ENCODE measurements at regions not wholly inside any gene's neighbourhood (a gene's known extent, or its start where the extent isn't known, plus 50 kb on each side); places are given as distances from the start of the nearest gene placed in this dataset.

DNA sequence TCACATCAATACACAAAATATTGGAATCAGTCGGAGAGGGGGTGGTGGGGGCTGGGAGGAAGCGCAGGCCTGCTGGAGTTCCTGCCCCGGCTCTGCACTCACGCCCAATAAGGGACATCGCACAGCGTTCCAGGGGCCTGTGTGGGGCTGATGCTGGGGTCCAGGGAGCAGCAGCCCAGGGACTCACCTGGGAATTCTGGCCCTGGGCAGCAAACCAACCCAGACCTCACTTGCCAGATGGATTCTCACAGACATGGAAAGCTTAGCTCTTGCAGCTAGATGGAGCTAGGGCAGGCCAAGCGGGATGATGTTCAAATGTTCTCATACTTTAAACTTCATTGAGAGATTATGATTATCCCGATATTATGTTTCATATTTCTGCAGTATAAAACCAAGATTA, 266.6 kb upstream of the TANK start:
- ChIA-PET POLR2A (no interaction called here), CTCF (no interaction called here)
- in situ Hi-C loops (cut with HindIII; ENCODE audit: low pct_unique_long_range_greater_than_20kb, low sequenced_read_pairs) (no loop called here), intact Hi-C loops (cut with micrococcal nuclease; ENCODE audit: unreplicated experiment) (no loop called here)
- BruUV-seq (replicated peaks): no TSS peak
- Histone ChIP-seq H3K4me3 (ENCODE audit: low read depth in 2 of 2, low read length in 2 of 2) (no peak overlapping the region), H3K9me3 (ENCODE audit: control insufficient read depth, insufficient read depth, low read depth, low read length) (no peaks in the 10 kb centered on the region), H3K4me1 (ENCODE audit: control insufficient read depth, insufficient read depth, low read length) (no peaks in the 10 kb centered on the region), H3K27me3 (ENCODE audit: control insufficient read depth, insufficient read depth, low read length) (no peaks in the 10 kb centered on the region), H3K27ac (ENCODE audit: low read length) (no peak overlapping the region), H3K36me3 (ENCODE audit: control insufficient read depth, insufficient read depth, low read length) (no peaks in the 10 kb centered on the region)
- DNase-seq (ENCODE audit: low read depth, low spot score) (no peak), ATAC-seq (no peak)
- TF ChIP-seq POLR2AphosphoS5 (IDR thresholded peaks at IDR 0.05; ENCODE audit: low read depth, low read length) (no peak), TCF7L2 (IDR thresholded peaks at IDR 0.05; ENCODE audit: low read depth, low read length) (no peak), SIN3A (IDR thresholded peaks at IDR 0.05; ENCODE audit: borderline replicate concordance, insufficient read depth, low read depth, low read length) (no peak)
- TF ChIP-seq, protein P1, sequence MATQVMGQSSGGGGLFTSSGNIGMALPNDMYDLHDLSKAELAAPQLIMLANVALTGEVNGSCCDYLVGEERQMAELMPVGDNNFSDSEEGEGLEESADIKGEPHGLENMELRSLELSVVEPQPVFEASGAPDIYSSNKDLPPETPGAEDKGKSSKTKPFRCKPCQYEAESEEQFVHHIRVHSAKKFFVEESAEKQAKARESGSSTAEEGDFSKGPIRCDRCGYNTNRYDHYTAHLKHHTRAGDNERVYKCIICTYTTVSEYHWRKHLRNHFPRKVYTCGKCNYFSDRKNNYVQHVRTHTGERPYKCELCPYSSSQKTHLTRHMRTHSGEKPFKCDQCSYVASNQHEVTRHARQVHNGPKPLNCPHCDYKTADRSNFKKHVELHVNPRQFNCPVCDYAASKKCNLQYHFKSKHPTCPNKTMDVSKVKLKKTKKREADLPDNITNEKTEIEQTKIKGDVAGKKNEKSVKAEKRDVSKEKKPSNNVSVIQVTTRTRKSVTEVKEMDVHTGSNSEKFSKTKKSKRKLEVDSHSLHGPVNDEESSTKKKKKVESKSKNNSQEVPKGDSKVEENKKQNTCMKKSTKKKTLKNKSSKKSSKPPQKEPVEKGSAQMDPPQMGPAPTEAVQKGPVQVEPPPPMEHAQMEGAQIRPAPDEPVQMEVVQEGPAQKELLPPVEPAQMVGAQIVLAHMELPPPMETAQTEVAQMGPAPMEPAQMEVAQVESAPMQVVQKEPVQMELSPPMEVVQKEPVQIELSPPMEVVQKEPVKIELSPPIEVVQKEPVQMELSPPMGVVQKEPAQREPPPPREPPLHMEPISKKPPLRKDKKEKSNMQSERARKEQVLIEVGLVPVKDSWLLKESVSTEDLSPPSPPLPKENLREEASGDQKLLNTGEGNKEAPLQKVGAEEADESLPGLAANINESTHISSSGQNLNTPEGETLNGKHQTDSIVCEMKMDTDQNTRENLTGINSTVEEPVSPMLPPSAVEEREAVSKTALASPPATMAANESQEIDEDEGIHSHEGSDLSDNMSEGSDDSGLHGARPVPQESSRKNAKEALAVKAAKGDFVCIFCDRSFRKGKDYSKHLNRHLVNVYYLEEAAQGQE (IDR thresholded peaks at IDR 0.05; ENCODE audit: insufficient read depth in 1 of 2, low read depth in 2 of 2, low read length in 1 of 2): no peak
- TF ChIP-seq, protein P2, sequence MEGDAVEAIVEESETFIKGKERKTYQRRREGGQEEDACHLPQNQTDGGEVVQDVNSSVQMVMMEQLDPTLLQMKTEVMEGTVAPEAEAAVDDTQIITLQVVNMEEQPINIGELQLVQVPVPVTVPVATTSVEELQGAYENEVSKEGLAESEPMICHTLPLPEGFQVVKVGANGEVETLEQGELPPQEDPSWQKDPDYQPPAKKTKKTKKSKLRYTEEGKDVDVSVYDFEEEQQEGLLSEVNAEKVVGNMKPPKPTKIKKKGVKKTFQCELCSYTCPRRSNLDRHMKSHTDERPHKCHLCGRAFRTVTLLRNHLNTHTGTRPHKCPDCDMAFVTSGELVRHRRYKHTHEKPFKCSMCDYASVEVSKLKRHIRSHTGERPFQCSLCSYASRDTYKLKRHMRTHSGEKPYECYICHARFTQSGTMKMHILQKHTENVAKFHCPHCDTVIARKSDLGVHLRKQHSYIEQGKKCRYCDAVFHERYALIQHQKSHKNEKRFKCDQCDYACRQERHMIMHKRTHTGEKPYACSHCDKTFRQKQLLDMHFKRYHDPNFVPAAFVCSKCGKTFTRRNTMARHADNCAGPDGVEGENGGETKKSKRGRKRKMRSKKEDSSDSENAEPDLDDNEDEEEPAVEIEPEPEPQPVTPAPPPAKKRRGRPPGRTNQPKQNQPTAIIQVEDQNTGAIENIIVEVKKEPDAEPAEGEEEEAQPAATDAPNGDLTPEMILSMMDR (IDR thresholded peaks at IDR 0.05): no peak

DNA sequence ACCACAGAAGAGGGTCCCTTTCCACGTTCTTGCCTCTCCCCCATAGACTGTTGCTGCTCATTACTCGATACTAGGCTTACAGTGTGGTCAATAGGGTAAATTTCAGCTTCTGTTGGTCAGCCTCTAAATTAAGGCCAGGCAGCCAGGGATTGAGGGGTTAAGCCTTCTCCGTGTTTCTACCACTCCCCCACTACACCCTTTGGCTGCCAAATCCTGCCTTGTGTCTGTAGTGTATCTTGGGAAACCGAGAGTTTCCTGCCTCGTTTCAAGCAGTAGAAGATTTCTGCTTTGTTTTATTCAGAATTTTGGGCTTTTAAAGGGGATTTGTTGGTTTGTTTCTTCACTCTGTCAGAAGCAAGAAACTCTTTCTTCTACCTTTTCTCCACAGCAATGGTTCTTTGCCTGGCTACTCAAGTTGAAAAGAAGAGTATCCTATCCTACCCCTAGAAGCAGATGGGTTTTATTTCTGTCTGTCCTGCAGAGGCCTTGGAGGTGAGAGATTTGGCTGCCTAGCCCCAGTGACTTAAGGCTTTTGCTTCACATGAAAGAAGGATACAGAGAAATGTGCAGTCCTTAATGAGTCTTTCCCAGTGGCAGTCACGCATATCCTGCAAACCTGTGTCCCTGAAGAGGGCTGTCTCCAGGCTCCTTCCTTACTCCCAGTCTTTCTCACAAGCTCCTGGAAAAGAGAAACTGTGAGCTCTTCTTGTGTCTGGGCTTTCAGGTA, 261.5 kb upstream of the TANK start:
- intact Hi-C loops (cut with micrococcal nuclease; ENCODE audit: unreplicated experiment) (no loop called here), in situ Hi-C loops (cut with HindIII; ENCODE audit: low pct_unique_long_range_greater_than_20kb, low sequenced_read_pairs) (no loop called here)
- H3K27ac ChIP-seq (ENCODE audit: low read length): no peak overlapping the region
- no peak overlapping the region for H3K4me3 ChIP-seq (ENCODE audit: low read depth in 2 of 2, low read length in 2 of 2)
- POLR2A ChIA-PET: no interaction called here
- H3K36me3 ChIP-seq (ENCODE audit: control insufficient read depth, insufficient read depth, low read length): no peaks in the 10 kb centered on the region
- DNase-seq (ENCODE audit: low read depth, low spot score) (no peak), ATAC-seq (no peak)
- H3K4me1 ChIP-seq (ENCODE audit: control insufficient read depth, insufficient read depth, low read length): no peaks in the 10 kb centered on the region
- H3K27me3 ChIP-seq (ENCODE audit: control insufficient read depth, insufficient read depth, low read length): no peaks in the 10 kb centered on the region
- CTCF ChIA-PET: no interaction called here
- no TSS peak for BruUV-seq (replicated peaks)
- no peak for TF ChIP-seq POLR2AphosphoS5 (IDR thresholded peaks at IDR 0.05; ENCODE audit: low read depth, low read length)
- TF ChIP-seq SIN3A (IDR thresholded peaks at IDR 0.05; ENCODE audit: borderline replicate concordance, insufficient read depth, low read depth, low read length): no peak
- TF ChIP-seq, protein P1 (IDR thresholded peaks at IDR 0.05; ENCODE audit: insufficient read depth in 1 of 2, low read depth in 2 of 2, low read length in 1 of 2): no peak
- TF ChIP-seq, protein P2 (IDR thresholded peaks at IDR 0.05): no peak
- no peak for TF ChIP-seq TCF7L2 (IDR thresholded peaks at IDR 0.05; ENCODE audit: low read depth, low read length)
- H3K9me3 ChIP-seq (ENCODE audit: control insufficient read depth, insufficient read depth, low read depth, low read length): no peaks in the 10 kb centered on the region

Data from Panc1 (cell line).